HUES64 (cell line): ENCODE measurements at regions not wholly inside any gene's neighbourhood (a gene's known extent, or its start where the extent isn't known, plus 50 kb on each side); places are given as distances from the start of the nearest gene placed in this dataset.

ENCODE experiments used
- H3K27ac ChIP-seq: 2 replicates; pipeline ENCODE4 v1.7.0; 2013; ENCODE audit warnings: low read depth, low read length, inconsistent platforms
- H3K27me3 ChIP-seq: 2 replicates; pipeline ENCODE4 v1.6.1; 2013; ENCODE audit warnings: mild to moderate bottlenecking, low read length; ENCODE audit not compliant: insufficient read depth
- H3K36me3 ChIP-seq: 2 replicates; pipeline ENCODE4 v1.6.1; 2013; ENCODE audit warnings: mild to moderate bottlenecking, low read length; ENCODE audit not compliant: insufficient read depth
- H3K4me1 ChIP-seq: 2 replicates; pipeline ENCODE4 v1.6.1; 2013; ENCODE audit warnings: mild to moderate bottlenecking, low read length, moderate library complexity; ENCODE audit not compliant: insufficient read depth
- H3K4me3 ChIP-seq: 2 replicates; pipeline ENCODE4 v1.5.1; 2013; ENCODE audit warnings: mild to moderate bottlenecking, low read length, moderate library complexity
- H3K9ac ChIP-seq: 2 replicates; pipeline ENCODE4 v1.6.1; 2013; ENCODE audit warnings: mild to moderate bottlenecking, low read depth, low read length
- H3K9me3 ChIP-seq: 2 replicates; pipeline ENCODE4 v1.6.1; 2013; ENCODE audit warnings: low read depth, low read length; ENCODE audit not compliant: insufficient read depth
- WGBS: fragments of 150-250, 120-280 bp; methylation state at CpG from one replicate; pipeline ENCODE4 v1.1.7; 2013; ENCODE audit warnings: missing lambda C conversion rate; 5-methylcytosine and 5-hydroxymethylcytosine counted together

DNA sequence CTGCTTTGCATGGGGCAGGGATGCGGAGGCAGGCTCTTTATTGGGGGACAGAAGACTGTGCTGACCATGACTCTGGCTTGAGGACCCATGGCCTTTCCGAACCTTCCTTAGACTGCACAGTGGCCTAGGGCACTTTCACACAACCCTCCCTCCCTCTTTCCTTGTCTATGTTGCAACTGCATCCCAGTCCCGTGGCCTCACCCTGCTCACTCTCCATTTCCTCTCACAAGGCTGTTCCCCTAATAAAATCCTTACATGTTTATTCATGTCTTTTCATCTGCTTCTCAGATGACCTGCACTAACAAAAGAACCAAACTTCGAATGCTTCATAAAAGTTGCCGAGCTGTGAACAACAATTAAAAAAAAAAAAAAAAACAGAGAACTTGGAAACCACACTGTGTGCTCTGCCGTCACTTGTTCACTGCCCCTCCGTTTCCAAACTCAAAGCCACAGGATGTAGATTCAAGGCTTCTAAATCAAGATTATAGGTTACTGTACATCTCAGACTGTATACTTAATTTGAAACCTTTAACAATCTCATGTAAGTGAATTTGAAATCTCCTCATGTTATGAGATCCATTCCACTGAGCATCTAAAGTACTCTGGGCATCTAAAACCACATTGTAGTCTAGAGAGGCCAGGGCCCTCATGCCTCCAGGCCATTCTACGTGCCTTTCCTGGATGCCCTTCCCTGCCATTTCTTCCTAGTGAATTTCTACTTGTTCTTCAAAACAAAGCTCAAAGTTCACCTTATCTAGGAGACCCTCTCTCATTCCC, 265.9 kb downstream of the SNX13 start:
- whole genome bisulfite sequencing = 92% methylated on average over 8 of the region's 8 CpGs
- Histone ChIP-seq H3K9ac (no peak overlapping the region), H3K27me3 (no peaks in the 10 kb centered on the region), H3K9me3 (no peaks in the 10 kb centered on the region), H3K36me3 (no peaks in the 10 kb centered on the region), H3K4me1 (0 out of 2 replicates have a peak, but pooled peaks cover 2% of the 10 kb centered on the region), H3K4me3 (no peak overlapping the region), H3K27ac (no peak overlapping the region)

DNA sequence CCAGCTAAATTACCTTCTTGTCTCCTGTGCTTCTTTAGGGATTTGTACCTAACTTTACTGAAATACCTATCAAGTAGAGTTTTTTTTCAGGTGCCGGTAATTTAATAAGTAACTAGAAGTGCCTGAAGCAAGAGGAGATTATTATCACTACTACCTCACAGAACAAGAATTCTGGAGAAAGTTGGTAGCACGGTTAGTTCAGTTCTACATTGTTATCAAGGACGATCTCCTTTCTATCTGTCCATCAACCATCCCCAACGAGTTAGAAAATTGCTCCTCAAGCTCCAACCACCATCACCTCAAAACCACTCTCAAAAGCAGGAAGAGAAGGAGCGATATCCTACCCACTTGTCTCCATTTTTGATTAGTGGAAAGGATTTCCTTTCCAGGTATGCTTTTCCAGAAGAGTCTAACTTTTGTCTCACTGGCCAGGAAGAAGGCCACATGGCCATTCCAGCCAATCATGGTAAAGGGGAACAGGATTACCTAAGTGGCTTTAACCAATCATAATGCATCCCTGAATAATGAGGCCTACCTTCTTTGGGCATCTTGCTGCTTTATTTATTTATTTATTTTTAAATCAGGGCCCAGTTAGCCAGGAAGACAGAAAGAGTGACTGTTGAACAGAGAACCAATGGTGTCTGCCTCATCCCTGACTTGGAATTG, 265.2 kb downstream of the SNX13 start:
- no peak overlapping the region for H3K27ac ChIP-seq
- H3K9me3 ChIP-seq = no peaks in the 10 kb centered on the region
- no peaks in the 10 kb centered on the region for H3K36me3 ChIP-seq
- H3K4me1 ChIP-seq = peaks cover 9% of the 10 kb centered on the region; the same call in 1 of the 2 replicates
- no peak overlapping the region for H3K4me3 ChIP-seq
- no peaks in the 10 kb centered on the region for H3K27me3 ChIP-seq
- no peak overlapping the region for H3K9ac ChIP-seq
- WGBS = 60% methylated on average over 3 of the region's 5 CpGs

DNA sequence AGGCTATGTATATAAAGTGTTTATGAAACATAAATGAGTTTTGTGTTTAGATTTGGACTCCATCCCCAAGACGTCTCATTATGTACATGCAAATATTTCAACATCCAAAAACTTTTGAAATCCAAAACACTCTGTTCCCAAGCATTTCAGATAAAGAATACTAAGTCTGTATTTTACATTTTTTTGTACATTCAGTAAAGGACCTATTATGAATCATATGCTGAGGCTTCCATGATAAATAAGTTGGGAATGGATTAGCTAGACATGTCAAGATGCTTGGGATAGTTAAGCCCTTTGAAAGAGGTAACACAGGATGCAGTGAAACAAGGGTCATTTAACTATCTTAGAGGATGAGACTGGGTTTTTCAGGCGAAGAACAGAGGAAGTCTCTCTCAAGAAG, 262.9 kb downstream of the SNX13 start:
- H3K4me1 ChIP-seq = peaks cover 13% of the 10 kb centered on the region; the same call in 1 of the 2 replicates
- H3K4me3 ChIP-seq = no peak overlapping the region
- H3K36me3 ChIP-seq = no peaks in the 10 kb centered on the region
- H3K9ac ChIP-seq = no peak overlapping the region
- 95% methylated on average over 1 of the region's 2 CpGs for WGBS
- no peak overlapping the region for H3K27ac ChIP-seq
- no peaks in the 10 kb centered on the region for H3K27me3 ChIP-seq
- no peaks in the 10 kb centered on the region for H3K9me3 ChIP-seq

DNA sequence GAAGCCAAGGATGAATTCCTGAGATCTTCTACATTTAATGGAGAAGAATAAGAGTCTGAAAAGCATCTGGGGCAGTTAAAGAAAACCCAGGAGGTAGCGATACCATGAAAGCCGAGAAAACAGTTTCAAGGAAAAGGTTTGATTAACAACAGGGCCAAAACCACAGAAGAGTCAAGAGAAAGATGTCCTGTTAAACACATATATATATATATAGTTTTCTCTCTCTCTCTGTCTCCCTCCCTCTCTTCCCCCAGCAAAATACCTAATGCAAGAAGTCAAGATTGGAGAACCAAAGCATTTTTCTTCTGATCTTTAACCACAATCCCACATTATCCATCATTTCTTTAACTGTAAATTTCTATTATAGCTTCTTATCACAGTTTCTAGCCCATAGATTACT, 261.4 kb downstream of the SNX13 start:
- Histone ChIP-seq H3K4me1 (peaks cover 13% of the 10 kb centered on the region; the same call in 1 of the 2 replicates), H3K36me3 (no peaks in the 10 kb centered on the region), H3K27ac (no peak overlapping the region), H3K4me3 (no peak overlapping the region), H3K9me3 (no peaks in the 10 kb centered on the region), H3K9ac (no peak overlapping the region), H3K27me3 (no peaks in the 10 kb centered on the region)
- 100% methylated on average over 2 of the region's 2 CpGs for WGBS

DNA sequence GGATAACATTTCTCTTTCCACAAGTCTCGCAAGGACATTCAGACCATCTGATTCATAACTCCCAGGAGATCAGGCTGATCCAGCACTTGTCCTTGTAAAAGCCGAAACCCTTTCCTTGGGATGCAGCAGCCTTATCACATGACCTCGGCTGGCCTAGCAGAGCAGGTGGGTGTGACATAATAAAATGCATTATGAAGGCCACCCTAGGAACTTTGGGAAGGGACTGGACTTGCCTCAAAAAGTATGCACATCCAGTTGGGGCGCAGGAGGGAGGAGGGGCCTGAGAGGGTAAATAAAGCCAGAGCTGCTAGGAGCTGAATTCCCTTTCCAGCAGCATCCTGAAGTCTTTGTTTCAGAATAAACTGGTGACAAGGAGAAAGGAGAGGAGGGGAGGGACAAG, 260.8 kb downstream of the SNX13 start:
- Histone ChIP-seq H3K4me1 (peaks cover 13% of the 10 kb centered on the region; the same call in 1 of the 2 replicates), H3K4me3 (no peak overlapping the region), H3K9ac (no peak overlapping the region; the same call in 1 of the 2 replicates), H3K9me3 (no peaks in the 10 kb centered on the region), H3K27ac (no peak overlapping the region), H3K36me3 (no peaks in the 10 kb centered on the region), H3K27me3 (no peaks in the 10 kb centered on the region)
- 89% methylated on average over 4 of the region's 4 CpGs for WGBS

DNA sequence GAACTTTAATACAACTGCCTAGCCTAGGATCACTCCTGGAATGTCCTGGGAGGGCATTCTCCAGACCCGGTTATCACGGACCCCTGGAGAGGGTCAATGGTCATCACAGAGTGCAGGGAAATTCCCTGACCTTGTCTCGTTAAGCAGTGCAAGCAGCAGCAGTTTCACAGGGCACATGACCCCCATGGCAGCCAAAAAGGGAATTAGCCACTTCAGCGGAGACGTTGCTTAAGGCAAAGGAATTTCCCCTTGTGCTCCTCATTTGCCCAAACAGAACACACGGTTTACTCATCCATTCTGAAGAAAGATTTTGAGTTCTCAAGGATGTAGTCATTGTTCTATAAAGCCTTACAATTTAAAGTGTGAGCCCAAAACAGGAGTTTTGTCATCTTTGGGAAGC, 260.3 kb downstream of the SNX13 start:
- WGBS = 43% methylated on average over 6 of the region's 6 CpGs
- Histone ChIP-seq H3K36me3 (no peaks in the 10 kb centered on the region), H3K9ac (no peak overlapping the region; the same call in 1 of the 2 replicates), H3K9me3 (no peaks in the 10 kb centered on the region), H3K4me1 (peaks cover 13% of the 10 kb centered on the region; the same call in 1 of the 2 replicates), H3K27ac (no peak overlapping the region), H3K4me3 (no peak overlapping the region), H3K27me3 (no peaks in the 10 kb centered on the region)

DNA sequence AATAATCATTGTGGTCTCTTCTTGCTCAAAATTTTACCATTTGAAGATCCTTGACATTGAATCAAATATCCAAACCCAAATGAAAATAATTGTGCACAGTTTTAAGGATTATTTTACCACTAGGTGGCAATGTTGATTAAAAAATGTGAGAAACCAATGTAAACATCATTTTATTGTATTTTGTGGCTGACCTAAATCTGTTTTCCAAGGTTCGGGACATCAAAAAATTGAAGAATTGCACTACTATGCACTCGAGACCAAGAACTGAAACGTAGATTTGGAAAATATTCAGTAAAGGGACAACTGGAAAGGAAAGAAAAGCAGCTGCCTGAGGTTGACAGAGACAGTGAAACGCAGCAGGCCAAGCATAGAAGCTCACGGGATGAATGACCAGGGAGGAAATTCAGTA, 259.3 kb downstream of the SNX13 start:
- no peak overlapping the region for H3K9ac ChIP-seq
- no peak overlapping the region for H3K4me3 ChIP-seq
- H3K27ac ChIP-seq = no peak overlapping the region
- no peaks in the 10 kb centered on the region for H3K36me3 ChIP-seq
- H3K4me1 ChIP-seq = peaks cover 13% of the 10 kb centered on the region; the same call in 1 of the 2 replicates
- 71% methylated on average over 5 of the region's 5 CpGs for WGBS
- H3K27me3 ChIP-seq = no peaks in the 10 kb centered on the region
- H3K9me3 ChIP-seq = no peaks in the 10 kb centered on the region

DNA sequence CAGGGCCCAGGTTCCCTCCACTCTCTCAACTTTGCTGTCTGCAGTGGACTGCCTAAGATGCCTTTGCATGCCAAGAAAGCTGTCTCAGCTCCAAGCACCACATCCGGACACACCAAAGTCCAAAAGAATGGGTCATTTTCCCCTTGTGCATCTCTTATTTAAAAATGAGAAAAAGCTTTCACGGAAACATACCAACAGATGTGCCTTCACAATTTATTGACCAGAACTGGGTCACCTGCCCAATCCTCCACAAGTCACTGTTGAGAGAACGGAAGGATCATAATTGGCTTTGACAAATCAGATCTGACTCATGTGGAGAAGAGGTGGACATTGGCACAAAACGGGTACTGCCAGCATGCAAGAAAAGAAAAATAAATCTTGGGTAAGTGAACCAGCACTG, 258.3 kb downstream of the SNX13 start:
- Histone ChIP-seq H3K9ac (no peak overlapping the region), H3K36me3 (no peaks in the 10 kb centered on the region), H3K4me1 (peaks cover 13% of the 10 kb centered on the region; the same call in 1 of the 2 replicates), H3K27me3 (no peaks in the 10 kb centered on the region), H3K4me3 (no peak overlapping the region), H3K9me3 (no peaks in the 10 kb centered on the region), H3K27ac (no peak overlapping the region)
- WGBS = 94% methylated on average over 4 of the region's 4 CpGs

DNA sequence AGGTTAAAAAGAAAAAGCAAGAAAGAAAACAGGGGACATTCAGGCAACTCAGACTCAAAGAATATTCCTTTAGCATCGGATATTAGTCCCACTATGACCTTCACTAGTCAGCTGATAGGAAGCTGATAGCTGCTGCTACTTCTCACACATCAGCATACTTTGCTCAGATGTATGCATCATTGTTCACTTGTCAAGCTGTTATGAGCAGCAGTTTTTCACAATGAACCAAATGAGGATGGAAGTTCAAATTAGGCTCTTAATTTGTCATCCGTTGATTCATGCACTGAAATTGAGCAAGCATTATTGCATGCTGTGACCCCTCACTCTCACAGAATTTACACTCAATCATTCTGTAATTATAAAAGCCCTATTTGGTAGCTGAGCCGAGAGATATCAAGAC, 257.7 kb downstream of the SNX13 start:
- no peaks in the 10 kb centered on the region for H3K27me3 ChIP-seq
- H3K4me1 ChIP-seq = peaks cover 13% of the 10 kb centered on the region; the same call in 1 of the 2 replicates
- H3K36me3 ChIP-seq = no peaks in the 10 kb centered on the region
- WGBS = 94% methylated on average over 3 of the region's 3 CpGs
- H3K27ac ChIP-seq = no peak overlapping the region
- no peaks in the 10 kb centered on the region for H3K9me3 ChIP-seq
- H3K9ac ChIP-seq = no peak overlapping the region
- H3K4me3 ChIP-seq = no peak overlapping the region

DNA sequence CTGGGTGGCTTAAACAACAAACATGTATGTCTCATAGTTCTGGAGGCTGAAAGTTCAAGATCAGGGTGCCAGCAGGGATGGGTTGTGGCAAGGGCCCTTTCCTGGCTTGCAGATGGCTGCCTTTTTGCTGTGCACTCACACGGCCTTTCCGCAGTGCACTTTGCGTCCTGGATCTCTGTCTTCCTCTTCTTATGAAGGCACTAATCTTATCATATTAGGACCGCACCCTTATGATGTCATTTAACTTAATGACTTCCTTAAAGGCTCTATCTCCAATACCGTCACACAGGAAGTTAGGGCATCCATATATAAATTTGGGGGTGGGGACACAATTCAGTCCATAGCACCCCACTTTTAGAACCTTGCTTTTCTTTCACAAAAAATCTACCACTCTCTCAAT, 255.2 kb downstream of the SNX13 start:
- Histone ChIP-seq H3K9me3 (no peaks in the 10 kb centered on the region), H3K27me3 (no peaks in the 10 kb centered on the region), H3K4me1 (peaks cover 4% of the 10 kb centered on the region; the same call in 1 of the 2 replicates), H3K4me3 (no peak overlapping the region), H3K9ac (no peak overlapping the region), H3K36me3 (no peaks in the 10 kb centered on the region), H3K27ac (no peak overlapping the region)
- WGBS = 93% methylated on average over 5 of the region's 5 CpGs

DNA sequence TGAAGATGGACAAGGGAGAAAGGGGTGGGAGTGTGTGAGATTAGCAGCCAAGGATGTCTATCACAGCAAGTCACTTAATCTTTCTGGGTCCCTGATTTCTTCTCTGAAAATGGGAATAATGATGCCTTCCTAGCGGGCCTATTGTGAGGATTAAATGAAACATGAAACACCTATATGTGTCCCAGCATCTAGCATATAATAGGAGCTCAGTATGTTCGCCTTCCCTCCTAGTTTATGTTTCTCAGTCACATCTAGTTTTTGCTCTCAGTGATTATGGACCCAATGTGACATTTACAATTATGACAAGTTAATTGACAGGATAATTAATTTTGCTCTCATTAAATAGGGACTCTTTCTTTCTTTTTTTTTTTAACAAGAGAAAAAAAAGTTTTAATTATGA, 252.9 kb downstream of the SNX13 start:
- H3K9me3 ChIP-seq = no peaks in the 10 kb centered on the region
- H3K4me3 ChIP-seq = no peak overlapping the region
- no peaks in the 10 kb centered on the region for H3K4me1 ChIP-seq
- no peaks in the 10 kb centered on the region for H3K36me3 ChIP-seq
- H3K27ac ChIP-seq = no peak overlapping the region
- H3K27me3 ChIP-seq = no peaks in the 10 kb centered on the region
- no peak overlapping the region for H3K9ac ChIP-seq
- 100% methylated on average over 2 of the region's 2 CpGs for WGBS
